ENCODE measurements at regions not wholly inside any gene's neighbourhood (a gene's known extent, or its start where the extent isn't known, plus 50 kb on each side); places are given as distances from the start of the nearest gene placed in this dataset.

- H3K14ac ChIP-seq (ENCODE audit: insufficient read depth, low read length): no peak overlapping the region
- H3K18ac ChIP-seq (ENCODE audit: insufficient read length, low read depth, low read length): no peak overlapping the region
- H2BK120ac ChIP-seq (ENCODE audit: low read depth, low read length, poor library complexity, severe bottlenecking): no peak overlapping the region
- H2BK12ac ChIP-seq (ENCODE audit: insufficient read length, low read depth, low read length): no peak overlapping the region
- no peak overlapping the region for H3K27ac ChIP-seq (ENCODE audit: insufficient read length, low read depth, low read length)
- H3K4me2 ChIP-seq (ENCODE audit: insufficient read depth, insufficient read length, low read length): no peak overlapping the region
- no peaks in the 10 kb centered on the region for H3K27me3 ChIP-seq (ENCODE audit: insufficient read depth, low read length)
- H3K27ac Mint-ChIP-seq: no peak overlapping the region
- H2AK5ac ChIP-seq (ENCODE audit: insufficient read length, low read length): no peak overlapping the region
- H3K4me1 Mint-ChIP-seq: peaks cover 9 to 10% of the 10 kb centered on the region in 2 experiments
- peaks cover 14 to 22% of the 10 kb centered on the region in 2 experiments for H3K9me3 Mint-ChIP-seq
- no peak overlapping the region for H3T11ph ChIP-seq (ENCODE audit: low read length)
- H4K5ac ChIP-seq (ENCODE audit: insufficient read length, low read depth, low read length): no peak overlapping the region
- peaks cover 9 to 27% (median 23%) of the 10 kb centered on the region in 3 experiments for H3K36me3 Mint-ChIP-seq (ENCODE audit: insufficient read depth in 1 of 3, low read depth in 3 of 3)
- no peak overlapping the region for H3K9ac ChIP-seq (ENCODE audit: extremely low read depth, insufficient read length, low read length)
- no peaks in the 10 kb centered on the region for H3K23me2 ChIP-seq (ENCODE audit: insufficient read length, low read depth, low read length, poor library complexity, severe bottlenecking)
- H4K20me1 ChIP-seq (ENCODE audit: control insufficient read depth, insufficient read depth, insufficient read length): no peaks in the 10 kb centered on the region
- no peak for DNase-seq
- H4K91ac ChIP-seq (ENCODE audit: insufficient read length, low read depth, low read length): no peak overlapping the region
- WGBS (ENCODE audit: extremely low coverage, insufficient read length, low lambda C conversion rate): no CpG with 5 or more reads among the region's 1 CpG
- H2BK15ac ChIP-seq (ENCODE audit: low read depth, low read length): no peak overlapping the region
- H4K8ac ChIP-seq (replicated peaks; ENCODE audit: insufficient read length, low read depth, low read length): no peak overlapping the region
- no peak overlapping the region for H3K4ac ChIP-seq (ENCODE audit: low read depth, low read length)
- H3K27me3 Mint-ChIP-seq (ENCODE audit: low read depth): no peaks in the 10 kb centered on the region; the same call in none of the 2 replicates
- no peak overlapping the region for H3K4me3 Mint-ChIP-seq
- no peak overlapping the region for H3K56ac ChIP-seq (ENCODE audit: insufficient read length, low read depth, low read length)
- H3K23ac ChIP-seq (ENCODE audit: insufficient read length, low read depth, low read length): no peak overlapping the region
- H2AFZ ChIP-seq (ENCODE audit: low read length): no peak overlapping the region
- H3K4me1 ChIP-seq (ENCODE audit: insufficient read depth, low read length): no peaks in the 10 kb centered on the region
- H2BK5ac ChIP-seq (ENCODE audit: insufficient read length, low read length): no peak overlapping the region
- no peaks in the 10 kb centered on the region for H3K79me2 ChIP-seq (ENCODE audit: insufficient read depth, low read length)
- TF ChIP-seq, protein P1, sequence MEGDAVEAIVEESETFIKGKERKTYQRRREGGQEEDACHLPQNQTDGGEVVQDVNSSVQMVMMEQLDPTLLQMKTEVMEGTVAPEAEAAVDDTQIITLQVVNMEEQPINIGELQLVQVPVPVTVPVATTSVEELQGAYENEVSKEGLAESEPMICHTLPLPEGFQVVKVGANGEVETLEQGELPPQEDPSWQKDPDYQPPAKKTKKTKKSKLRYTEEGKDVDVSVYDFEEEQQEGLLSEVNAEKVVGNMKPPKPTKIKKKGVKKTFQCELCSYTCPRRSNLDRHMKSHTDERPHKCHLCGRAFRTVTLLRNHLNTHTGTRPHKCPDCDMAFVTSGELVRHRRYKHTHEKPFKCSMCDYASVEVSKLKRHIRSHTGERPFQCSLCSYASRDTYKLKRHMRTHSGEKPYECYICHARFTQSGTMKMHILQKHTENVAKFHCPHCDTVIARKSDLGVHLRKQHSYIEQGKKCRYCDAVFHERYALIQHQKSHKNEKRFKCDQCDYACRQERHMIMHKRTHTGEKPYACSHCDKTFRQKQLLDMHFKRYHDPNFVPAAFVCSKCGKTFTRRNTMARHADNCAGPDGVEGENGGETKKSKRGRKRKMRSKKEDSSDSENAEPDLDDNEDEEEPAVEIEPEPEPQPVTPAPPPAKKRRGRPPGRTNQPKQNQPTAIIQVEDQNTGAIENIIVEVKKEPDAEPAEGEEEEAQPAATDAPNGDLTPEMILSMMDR (conservative IDR thresholded peaks at IDR 0.05): no peak
- H3K79me1 ChIP-seq (ENCODE audit: insufficient read depth, low read depth, low read length, poor library complexity, severe bottlenecking): no peaks in the 10 kb centered on the region
- peaks cover 7% of the 10 kb centered on the region for H3K9me3 ChIP-seq (ENCODE audit: control insufficient read depth, low read depth, low read length)
- H2BK20ac ChIP-seq (ENCODE audit: low read depth, low read length, poor library complexity, severe bottlenecking): no peak overlapping the region
Measured at GRCh38 chr12:59388694-59389093, 207.1 kb upstream of the SLC16A7 start.
